ELF-1 (cell line): ENCODE measurements at regions not wholly inside any gene's neighbourhood (a gene's known extent, or its start where the extent isn't known, plus 50 kb on each side); places are given as distances from the start of the nearest gene placed in this dataset.
"Not testable (repeated sequence)": the region's sequence is repeated elsewhere in the genome, so short reads cannot be mapped to it uniquely, and the experiment has no call there.

Source experiments
- DNase-seq: peaks from one replicate; pipeline ENCODE4 v3.0.0-alpha.2; 2016; ENCODE audit warnings: low read depth, low spot score

DNA sequence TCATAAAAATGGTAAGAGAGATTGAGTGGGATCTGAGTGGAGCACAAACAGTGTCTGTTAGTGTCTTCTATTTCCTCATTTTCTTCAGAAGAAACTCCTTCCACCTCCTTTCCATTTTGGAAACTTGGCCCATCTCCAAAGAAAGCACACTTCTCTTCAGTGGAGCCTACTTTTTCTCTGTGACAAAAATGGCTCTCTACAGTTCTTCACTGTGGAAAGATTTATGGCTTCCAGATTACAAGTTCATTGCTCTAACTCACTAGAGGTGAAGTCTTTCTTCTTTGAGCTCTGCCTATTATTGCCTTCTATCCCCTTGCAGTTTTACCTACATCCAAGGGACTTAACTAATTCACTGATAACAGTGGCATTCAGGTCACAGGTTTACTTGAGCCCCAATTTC, 325.8 kb downstream of the ANTXR2 start:
- DNase-seq, result no peak

DNA sequence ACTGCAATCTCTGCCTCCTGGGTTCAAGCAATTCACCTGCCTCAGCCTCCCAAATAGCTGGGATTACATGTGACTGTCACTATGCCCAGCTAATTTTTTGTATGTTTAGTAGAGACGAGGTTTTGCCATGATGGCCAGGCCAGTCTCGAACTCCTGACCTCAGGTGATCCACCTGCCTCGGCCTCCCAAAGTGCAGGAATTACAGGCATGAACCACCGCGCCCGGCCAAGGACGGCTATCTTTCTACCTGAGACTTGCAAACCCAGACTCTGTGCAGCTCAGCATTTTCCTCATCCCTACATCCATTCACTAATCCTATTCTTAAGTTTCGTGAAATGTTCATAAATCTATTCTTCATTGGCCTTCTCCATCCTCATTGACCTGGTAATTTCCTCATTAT, 330.0 kb downstream of the ANTXR2 start:
- no peak for DNase-seq

DNA sequence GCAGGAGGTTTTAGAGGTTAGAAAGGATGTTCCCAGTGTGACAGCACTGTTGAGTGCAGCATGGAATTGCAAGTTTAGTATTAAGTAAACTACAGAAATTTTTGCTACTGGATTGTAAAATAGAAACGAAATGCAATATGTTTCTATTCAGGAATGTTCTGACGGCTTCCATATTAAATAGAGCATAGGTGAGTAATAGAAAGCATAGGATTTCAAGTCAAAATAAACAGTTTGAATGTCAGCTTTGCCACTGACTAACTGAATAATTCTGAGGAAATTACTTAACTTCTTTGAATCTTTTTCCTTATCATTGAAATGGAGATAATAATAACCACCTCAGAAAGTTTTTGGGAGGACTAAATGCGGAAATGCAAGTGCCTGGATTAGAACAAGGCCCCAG, 331.9 kb upstream of the GK2 start:
- DNase-seq, result no peak

GRCh38 chr4:79723507-79723906, 315.5 kb upstream of the GK2 start:
- DNase-seq, result peak; percentile 60

DNA sequence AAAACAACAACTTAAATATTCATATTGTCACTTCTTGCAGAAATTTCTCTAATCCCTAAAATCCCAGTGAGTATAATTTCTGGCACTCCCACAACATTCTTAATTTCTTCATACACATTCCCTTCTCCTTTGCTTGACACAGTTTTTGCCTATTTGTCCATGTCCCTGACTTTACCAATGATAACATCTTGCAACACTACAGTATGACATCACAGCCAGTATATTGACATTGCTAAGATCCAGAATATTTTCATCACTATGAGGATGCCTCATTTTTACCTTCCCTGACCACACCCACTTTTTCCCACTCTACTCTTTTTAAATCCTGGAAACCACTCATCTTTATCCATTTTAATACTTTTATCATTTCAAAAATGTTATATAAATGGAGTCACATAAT, 292.3 kb upstream of the GK2 start:
- DNase-seq, result no peak

DNA sequence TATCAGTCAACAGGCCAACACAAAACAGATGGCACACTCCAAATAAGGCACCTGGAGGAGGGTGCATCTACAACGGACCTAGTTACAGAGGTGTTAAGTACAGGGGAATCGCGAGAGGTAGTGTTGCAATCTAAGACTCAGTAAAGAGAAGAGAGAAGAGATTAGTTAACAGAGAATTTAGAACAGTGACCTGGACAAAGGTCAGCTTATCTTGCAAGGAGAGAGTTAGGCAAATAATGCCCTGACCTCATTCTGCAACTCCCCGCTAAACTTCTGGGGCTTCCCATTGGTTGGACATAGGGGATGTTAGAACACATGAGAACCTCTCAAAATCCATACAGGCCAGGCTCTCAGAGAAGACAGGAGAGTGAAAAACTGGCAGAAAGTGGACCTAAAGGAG, 289.4 kb upstream of the GK2 start:
- DNase-seq, result no peak

DNA sequence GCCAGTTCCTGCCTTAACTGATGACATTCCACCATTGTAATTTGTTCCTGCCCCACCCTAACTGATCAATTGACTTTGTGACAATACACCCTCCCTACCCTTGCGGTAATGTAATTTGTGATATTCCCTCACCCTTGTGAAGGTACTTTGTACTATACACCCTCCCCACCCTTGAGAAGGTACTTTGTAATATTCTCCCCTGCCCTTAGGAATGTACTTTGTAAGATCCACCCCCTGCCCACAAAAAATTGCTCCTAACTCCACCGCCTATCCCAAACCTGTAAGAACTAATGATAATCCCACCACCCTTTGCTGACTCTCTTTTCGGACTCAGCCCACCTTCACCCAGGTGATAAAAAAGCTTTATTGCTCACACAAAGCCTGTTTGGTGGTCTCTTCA, 288.5 kb upstream of the GK2 start:
- DNase-seq, result not testable (repeated sequence)

- peak; percentile 48 for DNase-seq
Observed at GRCh38 chr4:79695848-79696247, 287.8 kb upstream of the GK2 start.

- no peak for DNase-seq
Observed at GRCh38 chr4:79689740-79690139, 281.7 kb upstream of the GK2 start.

DNA sequence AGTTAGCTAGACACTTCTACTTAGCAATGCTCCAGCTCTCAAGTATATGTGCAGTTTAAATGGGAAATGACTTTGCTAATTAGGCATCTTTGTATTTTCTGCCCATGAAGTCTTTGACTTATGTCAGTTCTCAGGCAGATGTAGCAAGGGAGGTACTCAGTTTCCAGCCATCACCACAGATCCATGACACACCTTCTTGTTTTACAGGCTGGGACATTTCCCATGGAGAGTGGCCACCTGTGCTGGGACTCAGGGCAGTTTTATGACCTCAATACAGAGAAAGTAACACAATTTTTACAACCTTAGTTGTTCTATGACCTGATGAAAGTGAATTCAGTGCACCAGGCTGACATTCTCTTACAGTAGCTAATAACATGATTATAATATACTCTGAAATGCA, 280.7 kb upstream of the GK2 start:
- no peak for DNase-seq

DNA sequence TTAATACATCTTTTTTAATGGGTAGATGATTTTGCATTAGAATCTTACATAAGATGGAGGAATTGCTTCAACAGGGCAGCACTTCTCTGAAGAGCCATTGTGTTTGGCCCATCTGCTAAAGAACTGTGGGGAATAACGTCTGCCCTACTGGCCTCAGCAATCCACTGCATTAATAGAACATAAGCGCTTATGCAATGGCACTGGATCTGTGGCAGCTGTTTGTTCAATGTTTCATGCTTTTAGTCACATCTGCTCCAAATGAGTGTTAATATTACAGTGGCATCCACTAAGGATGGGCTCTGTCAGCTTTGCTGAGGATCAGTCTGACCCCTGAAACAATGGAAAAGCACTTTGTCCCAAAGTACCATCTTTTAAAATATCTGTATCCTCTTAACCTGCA, 279.0 kb upstream of the GK2 start:
- no peak for DNase-seq

DNA sequence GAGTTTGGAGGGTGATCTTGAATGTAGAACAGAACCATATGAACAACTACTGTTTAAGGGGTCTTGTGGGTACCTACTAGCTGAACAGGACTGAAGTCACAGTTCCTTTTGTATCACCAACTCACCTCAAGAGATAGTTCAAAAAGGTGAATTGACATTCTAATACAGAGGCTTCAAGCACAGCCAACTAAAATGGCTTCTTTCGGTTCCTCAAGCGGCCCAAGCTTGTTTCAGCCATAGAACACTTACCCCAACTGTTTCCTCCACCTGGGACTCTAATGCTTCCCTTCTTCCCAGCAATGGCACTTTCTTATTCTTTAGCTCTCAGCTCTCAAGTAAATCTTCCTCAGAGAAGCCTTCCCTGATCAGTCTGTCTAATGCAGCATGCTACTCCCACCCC, 277.5 kb upstream of the GK2 start:
- no peak for DNase-seq

- no peak for DNase-seq
Observed at GRCh38 chr4:79684516-79684915, 276.5 kb upstream of the GK2 start.

DNA sequence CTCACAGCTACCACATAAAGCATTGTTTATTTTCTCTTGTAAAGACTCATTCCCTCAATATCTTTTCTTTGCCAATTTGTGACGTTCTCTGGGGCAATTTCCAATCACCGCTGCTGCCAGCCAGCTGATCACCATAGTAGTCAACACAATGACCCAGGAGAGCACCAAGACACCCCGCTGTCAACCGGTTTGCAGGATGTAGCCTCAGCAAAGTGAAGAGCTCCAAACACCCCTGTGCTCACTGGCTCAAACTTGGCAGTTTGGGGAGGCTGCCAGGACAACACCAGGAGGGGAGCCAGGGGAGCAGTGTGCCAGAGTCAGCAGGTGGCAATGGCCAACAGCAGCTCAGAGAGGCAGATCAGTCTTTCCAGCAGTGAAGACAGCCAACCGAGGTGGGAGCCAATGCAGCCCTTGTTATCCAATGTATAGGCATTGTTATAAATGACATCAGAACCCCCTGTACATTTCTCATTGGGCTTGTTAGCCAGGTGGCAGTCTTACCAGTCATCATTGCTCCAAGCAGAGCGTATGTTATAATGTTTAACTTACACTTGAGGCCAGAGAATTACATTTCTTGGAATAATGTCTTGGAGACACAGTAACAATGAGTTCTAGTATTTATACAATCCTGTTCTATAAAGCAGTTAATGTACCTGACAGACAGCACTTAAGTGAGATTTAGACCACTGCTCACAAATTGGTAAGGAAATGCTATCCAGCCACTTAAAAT, 274.9 kb upstream of the GK2 start:
- no peak for DNase-seq

DNA sequence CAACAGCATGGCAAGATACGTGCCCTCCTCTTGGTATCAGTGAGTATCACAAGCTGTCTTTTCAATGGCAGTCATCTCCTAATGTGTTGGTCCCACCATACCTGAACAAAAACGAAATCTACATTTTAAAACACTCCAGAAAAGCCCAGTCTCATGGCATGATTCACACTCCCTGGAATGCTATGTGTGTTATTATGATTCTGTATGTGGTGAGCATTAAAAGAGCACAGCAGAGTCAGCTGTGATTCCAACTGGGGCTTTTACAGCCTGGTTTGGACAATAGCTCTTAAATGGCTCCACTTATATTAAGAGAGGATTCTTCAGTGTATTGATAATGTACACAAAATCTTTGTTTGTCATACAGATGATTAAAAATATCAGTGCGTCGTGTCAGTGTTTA, 274.1 kb upstream of the GK2 start:
- no peak for DNase-seq

DNA sequence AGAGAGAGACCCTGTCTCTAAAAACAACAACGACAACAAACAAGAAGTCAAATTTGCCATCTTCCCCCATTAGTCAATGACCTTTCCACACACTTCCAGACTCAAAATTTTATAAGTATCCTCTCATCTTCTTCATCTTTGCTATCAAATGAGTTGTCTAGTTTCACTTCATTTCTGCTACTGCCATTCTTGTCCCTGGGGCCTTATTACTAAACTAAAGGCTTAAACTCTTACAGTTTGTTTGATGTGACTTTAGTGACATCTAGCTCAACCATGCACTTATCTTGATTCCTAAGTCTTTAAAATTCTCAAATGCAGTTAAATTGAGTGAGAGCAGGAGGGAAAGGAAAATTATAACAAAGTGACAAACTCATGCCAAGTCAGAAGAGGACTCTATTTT, 271.8 kb upstream of the GK2 start:
- no peak for DNase-seq

GRCh38 chr4:79678472-79679202, 270.6 kb upstream of the GK2 start:
- DNase-seq, result no peak

DNA sequence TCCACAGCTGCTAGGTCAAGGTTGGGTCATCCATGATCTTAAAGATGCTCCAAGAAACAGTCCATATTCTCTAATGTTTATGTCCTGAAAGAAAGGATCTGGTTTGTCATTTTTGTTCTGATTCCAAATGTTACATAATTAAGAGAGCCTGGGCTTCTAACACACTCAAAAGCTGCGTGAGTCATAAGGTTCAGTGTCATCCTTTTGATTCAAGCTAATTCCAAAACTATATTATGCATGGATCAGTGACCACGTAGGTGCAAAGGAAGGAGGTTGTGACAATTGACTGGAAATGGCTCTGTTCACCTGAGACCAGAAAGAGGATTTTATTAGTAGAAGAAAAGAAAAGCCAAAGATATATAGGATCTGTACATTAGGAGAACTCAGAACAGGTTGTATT, 268.7 kb upstream of the GK2 start:
- DNase-seq, result no peak

GRCh38 chr4:79674906-79675305, 266.9 kb upstream of the GK2 start:
- DNase-seq, result not testable (repeated sequence)

- DNase-seq, result no peak
Observed at GRCh38 chr4:79673898-79674297, 265.9 kb upstream of the GK2 start.

DNA sequence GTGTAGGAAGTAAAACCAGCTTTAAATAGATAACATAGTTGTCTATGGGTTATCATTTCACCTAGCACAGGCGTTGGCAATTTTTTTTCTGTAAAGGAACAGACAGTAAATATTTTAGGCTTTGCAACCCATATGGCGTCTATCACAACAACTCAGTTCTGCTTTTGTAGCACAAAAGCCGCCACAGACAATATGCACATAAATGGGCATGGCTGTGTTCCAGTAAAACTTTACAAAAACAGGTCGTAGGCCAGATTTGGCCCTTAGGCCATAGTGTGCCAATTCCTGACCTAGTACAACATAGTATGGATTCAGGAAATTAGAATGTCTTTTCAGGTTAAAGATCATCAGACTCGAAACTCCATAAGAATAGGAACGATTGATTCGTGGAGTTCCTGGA, 265.3 kb upstream of the GK2 start:
- no peak for DNase-seq

- no peak for DNase-seq
Observed at GRCh38 chr4:79666875-79667274, 258.8 kb upstream of the GK2 start.

DNA sequence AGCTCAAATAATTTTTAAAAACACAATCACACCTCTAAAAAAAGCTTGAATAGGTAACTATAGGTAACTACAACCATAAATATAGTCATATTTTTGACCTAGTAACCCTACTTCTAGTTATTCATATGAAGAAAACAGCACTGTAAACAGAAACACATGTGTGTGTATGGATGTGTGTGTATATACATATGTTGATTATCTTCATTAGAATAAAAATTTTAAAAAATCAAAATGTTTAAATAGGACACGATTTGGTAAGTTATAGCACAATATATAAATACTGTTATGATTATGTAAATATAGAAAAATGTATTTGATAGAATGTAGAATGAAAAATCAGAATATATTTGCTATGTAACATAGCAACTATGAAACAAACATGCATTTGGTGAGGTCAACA, 258.1 kb upstream of the GK2 start:
- no peak for DNase-seq

- no peak for DNase-seq
Observed at GRCh38 chr4:79663865-79664264, 255.8 kb upstream of the GK2 start.
